ENCODE measurements at regions not wholly inside any gene's neighbourhood (a gene's known extent, or its start where the extent isn't known, plus 50 kb on each side); places are given as distances from the start of the nearest gene placed in this dataset.
"Not testable (repeated sequence)": the region's sequence is repeated elsewhere in the genome, so short reads cannot be mapped to it uniquely, and the experiment has no call there.

DNA sequence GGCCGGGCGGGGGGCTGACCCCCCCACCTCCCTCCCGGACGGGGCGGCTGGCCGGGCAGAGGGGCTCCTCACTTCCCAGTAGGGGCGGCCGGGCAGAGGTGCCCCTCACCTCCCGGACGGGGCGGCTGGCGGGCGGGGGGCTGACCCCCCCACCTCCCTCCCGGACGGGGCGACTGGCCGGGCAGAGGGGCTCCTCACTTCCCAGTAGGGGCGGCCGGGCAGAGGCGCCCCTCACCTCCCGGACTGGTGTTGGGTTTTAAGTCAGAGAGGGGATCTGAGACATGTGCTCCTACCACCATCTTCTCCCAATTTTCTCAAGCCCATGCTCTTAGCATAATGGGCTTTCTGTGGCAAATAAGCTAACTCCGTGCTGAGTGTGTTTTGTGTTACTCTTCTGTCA lies 87.5 kb upstream of the TMTC4 start:
- TF ChIP-seq, protein P1, sequence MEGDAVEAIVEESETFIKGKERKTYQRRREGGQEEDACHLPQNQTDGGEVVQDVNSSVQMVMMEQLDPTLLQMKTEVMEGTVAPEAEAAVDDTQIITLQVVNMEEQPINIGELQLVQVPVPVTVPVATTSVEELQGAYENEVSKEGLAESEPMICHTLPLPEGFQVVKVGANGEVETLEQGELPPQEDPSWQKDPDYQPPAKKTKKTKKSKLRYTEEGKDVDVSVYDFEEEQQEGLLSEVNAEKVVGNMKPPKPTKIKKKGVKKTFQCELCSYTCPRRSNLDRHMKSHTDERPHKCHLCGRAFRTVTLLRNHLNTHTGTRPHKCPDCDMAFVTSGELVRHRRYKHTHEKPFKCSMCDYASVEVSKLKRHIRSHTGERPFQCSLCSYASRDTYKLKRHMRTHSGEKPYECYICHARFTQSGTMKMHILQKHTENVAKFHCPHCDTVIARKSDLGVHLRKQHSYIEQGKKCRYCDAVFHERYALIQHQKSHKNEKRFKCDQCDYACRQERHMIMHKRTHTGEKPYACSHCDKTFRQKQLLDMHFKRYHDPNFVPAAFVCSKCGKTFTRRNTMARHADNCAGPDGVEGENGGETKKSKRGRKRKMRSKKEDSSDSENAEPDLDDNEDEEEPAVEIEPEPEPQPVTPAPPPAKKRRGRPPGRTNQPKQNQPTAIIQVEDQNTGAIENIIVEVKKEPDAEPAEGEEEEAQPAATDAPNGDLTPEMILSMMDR (IDR thresholded peaks at IDR 0.05) = not testable (repeated sequence)
- TF ChIP-seq POLR2A (IDR thresholded peaks at IDR 0.05) = not testable (repeated sequence)

All from vagina (tissue), 2 donors.